HG03045 (cell line): ENCODE measurements at regions not wholly inside any gene's neighbourhood (a gene's known extent, or its start where the extent isn't known, plus 50 kb on each side); places are given as distances from the start of the nearest gene placed in this dataset.
"Not testable (repeated sequence)": the region's sequence is repeated elsewhere in the genome, so short reads cannot be mapped to it uniquely, and the experiment has no call there.

ENCODE experiments used
- ATAC-seq: cut with Tn5 transposase; IDR thresholded peaks from one replicate; pipeline ENCODE4 v1.9.1; 2021; ENCODE audit warnings: mild to moderate bottlenecking, moderate library complexity; ENCODE audit not compliant: unreplicated experiment

DNA sequence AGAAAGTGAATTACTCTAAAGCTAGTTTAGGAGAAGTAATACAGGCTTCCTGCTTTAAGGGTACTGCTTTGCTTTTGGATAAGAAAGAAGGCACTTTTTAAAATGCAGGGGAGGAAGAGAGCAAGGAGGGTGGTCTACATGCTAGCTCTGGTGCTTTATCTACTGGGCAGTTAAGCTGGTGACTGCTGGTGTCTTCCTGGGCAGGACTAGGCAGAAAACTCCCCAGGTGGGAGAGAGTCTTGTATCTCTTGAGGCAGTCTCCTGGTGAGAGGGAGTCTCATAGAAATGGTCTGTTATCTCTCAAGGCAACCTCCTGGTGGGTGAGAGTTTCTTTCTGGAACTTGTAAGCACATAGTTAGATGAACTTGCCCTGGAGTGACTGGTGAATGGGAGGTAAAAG is 953.9 kb upstream of the GOT2 start:
- ATAC-seq = no peak

- no peak for ATAC-seq
Measured at GRCh38 chr16:59686405-59686804, 952.3 kb upstream of the GOT2 start.

GRCh38 chr16:59684911-59685310 is 950.8 kb upstream of the GOT2 start:
- ATAC-seq = no peak

DNA sequence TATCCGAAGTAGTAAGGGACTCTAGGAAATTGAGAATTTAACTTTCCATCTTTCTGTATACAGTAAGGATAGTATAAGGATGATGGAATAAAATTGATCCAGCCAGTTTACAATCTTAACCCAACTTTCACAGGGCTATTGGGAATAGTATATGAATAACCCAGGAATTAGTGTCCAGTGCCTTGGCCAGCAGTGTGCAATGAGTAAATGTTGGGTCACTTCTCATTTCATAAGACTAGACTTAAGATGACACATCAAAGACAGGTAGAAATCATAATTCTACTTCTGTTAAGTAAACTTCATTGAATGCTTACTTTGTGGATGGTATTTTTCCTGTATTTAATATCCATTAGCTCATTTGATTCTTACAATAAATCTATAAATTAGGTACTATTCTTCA is 949.6 kb upstream of the GOT2 start:
- ATAC-seq = no peak

DNA sequence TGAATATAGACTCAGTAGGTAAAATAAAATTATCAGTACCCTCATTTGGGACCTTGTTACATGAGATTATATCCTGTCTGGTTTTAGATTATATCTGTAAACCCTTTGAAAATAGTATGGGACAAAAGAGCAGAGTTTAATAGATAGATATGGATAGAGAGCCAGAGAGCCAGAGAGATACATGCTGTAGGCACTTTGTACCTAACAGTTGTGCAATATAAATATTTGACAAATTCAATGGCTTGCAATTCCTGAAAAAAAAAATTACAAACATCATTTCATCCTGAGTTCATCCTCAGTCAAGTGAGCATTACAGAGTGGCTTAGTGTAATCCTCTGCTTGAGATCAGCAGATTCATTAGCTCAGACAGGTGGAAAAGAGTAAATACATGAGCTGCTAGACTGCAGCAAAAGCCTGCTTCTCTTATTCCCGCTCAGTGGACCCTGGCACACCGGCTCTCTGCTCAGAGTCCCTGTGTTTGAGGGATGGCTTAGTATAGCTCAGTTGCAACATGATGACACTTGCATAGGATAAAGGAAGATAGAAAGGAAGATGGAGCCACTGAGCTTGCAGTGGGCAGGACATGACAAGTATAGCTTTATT is 931.6 kb upstream of the GOT2 start:
- no peak for ATAC-seq

- no peak for ATAC-seq
Measured at GRCh38 chr16:59658572-59658971, 924.5 kb upstream of the GOT2 start.

DNA sequence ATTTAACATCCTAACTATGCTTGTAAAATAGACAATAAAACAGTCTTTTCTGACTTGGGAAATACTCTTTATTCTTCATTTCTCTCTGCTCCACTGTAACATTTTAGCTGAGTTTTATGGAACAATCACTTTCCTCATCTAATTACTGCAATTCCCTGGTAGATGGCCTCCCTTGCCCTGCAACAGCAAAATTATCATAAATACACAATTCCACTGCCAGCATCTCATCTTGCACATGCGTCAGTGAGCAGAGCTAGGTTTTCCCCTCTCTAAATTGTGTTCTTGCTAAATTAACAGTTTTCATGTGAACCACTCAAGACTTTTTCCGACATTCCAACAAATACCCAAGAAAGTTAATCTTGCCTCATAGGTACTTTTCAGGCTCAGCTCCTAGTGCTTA is 920.9 kb upstream of the GOT2 start:
- no peak for ATAC-seq

- ATAC-seq = no peak
Measured at GRCh38 chr16:59654455-59654854, 920.3 kb upstream of the GOT2 start.

- ATAC-seq = no peak
Measured at GRCh38 chr16:59651662-59652061, 917.5 kb upstream of the GOT2 start.

DNA sequence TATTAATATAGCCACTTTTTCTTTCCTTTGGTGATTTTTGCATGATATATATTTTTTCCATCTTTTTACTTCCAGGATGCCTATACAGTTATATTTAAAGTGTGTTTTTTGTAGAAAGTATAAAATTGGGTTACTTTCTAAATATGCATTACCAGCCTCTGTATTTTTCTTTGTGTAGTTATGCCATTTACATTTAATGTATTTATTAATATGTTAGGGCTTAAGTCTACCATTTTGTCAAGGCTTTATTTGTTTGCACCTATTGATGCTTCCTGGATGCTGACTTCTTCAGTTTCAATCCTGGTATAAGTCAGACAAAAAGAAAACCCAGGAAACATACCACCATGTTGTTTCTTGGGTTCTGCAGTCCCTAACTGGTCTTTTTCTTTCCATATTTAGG is 911.1 kb upstream of the GOT2 start:
- no peak for ATAC-seq

DNA sequence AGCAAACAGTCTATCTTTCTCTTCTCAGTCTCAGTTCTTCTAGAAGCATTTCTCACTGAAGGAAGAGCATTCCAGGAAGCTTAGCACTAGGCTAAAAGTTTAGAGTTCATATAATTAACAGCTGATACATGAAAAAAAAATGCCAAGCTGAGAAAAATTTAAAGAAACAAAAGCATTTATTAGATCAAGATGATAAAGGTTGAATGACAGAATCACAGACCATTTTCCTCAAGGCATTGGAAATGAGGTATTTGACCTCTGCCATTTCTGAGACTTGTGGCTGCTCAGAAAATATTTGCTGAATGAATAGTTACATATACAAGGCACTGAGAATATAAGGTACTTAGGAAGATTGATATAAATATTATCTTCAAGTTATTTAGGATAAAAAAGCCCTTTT is 901.6 kb upstream of the GOT2 start:
- ATAC-seq = no peak

- no peak for ATAC-seq
Measured at GRCh38 chr16:59634951-59635350, 900.8 kb upstream of the GOT2 start.

- no peak for ATAC-seq
Measured at GRCh38 chr16:59634004-59634579, 900.0 kb upstream of the GOT2 start.

GRCh38 chr16:59632276-59632855 is 898.2 kb upstream of the GOT2 start:
- ATAC-seq = no peak

- ATAC-seq = not testable (repeated sequence)
Measured at GRCh38 chr16:59624381-59624780, 890.3 kb upstream of the GOT2 start.

GRCh38 chr16:59614466-59615240 is 880.5 kb upstream of the GOT2 start:
- no peak for ATAC-seq

DNA sequence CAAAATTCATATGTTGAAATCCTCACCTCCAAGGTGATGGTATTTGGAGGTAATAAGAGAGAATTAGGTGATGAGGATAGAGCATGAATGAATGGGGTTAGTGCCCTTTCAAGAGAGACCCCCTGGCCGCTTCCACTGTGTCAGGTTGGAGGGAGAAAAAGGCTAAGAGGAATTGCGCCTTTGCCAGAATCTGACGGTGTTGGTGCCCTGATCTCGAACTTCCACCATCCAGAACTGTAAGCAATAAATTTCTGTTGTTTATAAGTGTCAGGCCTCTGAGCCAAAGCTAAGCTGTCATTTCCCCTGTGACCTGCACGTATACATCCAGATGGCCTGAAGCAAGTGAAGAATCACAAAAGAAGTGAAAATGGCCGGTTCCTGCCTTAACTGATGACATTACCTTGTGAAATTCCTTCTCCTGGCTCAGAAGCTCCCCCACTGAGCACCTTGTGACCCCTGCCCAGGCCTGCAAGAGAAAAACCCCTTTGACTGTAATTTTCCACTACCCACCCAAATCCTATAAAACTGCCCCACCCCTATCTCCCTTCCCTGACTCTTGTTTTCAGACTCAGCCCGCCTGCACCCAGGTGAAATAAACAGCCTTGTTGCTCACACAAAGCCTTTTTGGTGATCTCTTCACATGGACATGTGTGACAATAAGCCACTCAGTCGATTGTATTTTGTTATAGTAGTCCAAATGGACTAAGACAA is 878.9 kb upstream of the GOT2 start:
- ATAC-seq = not testable (repeated sequence)

GRCh38 chr16:59612094-59612493 is 878.0 kb upstream of the GOT2 start:
- no peak for ATAC-seq

DNA sequence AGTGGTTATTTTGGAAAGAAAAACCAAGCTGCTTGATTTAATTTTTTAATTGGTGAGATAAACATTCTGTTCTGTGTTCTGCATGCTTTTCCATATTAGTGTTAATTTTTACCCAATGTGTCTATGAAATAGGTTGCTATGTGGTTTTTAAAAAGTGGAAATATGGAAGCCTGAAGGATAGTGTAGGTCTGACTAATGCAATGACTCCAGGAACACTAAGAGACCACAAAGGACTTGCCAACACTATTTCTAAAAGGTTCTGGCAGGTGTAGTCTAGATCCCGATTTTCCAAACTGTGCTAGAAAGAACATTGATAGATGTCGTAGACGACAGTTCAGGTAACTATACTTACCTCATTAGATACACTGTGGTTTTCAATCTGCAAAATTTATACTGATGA is 877.4 kb upstream of the GOT2 start:
- no peak for ATAC-seq

- ATAC-seq = no peak
Measured at GRCh38 chr16:59605706-59606105, 871.6 kb upstream of the GOT2 start.

DNA sequence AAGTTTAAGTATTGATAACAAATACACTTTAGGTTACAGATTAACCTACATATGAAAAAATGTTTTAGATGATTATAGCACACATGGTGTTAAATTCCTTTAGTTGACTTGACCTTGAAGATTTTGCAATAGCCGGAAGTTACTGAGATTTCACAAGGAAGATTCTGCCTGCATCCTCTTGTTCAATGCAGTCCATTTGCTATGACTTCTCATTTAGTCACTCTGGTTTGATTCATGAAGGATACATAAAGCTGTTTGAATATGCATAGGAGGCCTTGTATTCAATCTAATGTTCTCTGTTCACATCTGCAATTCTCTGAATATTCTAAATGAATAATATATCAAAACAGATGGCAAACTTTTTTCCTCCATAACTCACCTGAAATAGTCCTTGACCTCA is 870.2 kb upstream of the GOT2 start:
- ATAC-seq = no peak
